SJCRH30 (cell line): ENCODE measurements at regions not wholly inside any gene's neighbourhood (a gene's known extent, or its start where the extent isn't known, plus 50 kb on each side); places are given as distances from the start of the nearest gene placed in this dataset.

Experiments used
- DNase-seq, 2 experiments: peaks; one replicate each; pipeline ENCODE4 v3.0.0-alpha.2; 2015 to 2020
- H3K27ac ChIP-seq: fragments of 250-450 bp; sonication (Bioruptor Pico); 2 replicates; pipeline ENCODE4 v1.5.1; 2020; ENCODE audit warnings: mild to moderate bottlenecking, moderate library complexity
- H3K27me3 ChIP-seq: fragments of 250-450 bp; sonication (Bioruptor Pico); 2 replicates; pipeline ENCODE4 v1.5.1; 2020; ENCODE audit warnings: mild to moderate bottlenecking, moderate library complexity
- H3K36me3 ChIP-seq: fragments of 250-450 bp; sonication (Bioruptor Pico); 2 replicates; pipeline ENCODE4 v1.5.1; 2020; ENCODE audit warnings: mild to moderate bottlenecking, moderate library complexity
- H3K4me1 ChIP-seq: fragments of 250-450 bp; sonication (Bioruptor Pico); 2 replicates; pipeline ENCODE4 v1.5.1; 2020; ENCODE audit warnings: mild to moderate bottlenecking, moderate library complexity
- H3K4me3 ChIP-seq: fragments of 250-450 bp; sonication (Bioruptor Pico); 2 replicates; pipeline ENCODE4 v1.5.1; 2020; ENCODE audit warnings: mild to moderate bottlenecking, moderate library complexity
- H3K9me3 ChIP-seq: fragments of 250-450 bp; sonication (Bioruptor Pico); replicated peaks from 2 replicates; pipeline ENCODE4 v1.5.1; 2020; ENCODE audit warnings: mild to moderate bottlenecking, moderate library complexity

DNA sequence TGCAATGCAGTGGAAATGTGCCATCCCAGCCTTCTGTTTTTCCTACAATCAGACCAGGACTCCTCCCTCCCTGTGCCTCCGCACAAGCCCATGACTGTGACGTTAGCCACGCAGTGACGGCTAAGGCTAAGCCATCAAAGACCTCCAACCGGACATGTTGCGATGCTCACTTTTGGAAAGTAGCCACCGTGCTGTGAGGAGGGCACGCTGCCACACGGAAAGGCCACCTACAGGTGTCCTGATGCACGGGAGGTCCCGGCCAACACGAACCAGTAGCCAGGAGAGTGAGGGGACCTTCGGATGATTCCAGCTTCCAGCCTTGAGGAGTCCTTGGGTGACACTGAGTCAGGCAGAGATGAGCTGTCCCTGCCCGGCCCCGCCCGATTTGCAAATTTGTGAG lies 53.9 kb downstream of the FOXL1 start:
- Histone ChIP-seq H3K27me3 (no peaks in the 10 kb centered on the region), H3K27ac (no peak overlapping the region), H3K9me3 (no peaks in the 10 kb centered on the region), H3K4me1 (peaks cover 16% of the 10 kb centered on the region), H3K4me3 (no peak overlapping the region), H3K36me3 (no peaks in the 10 kb centered on the region)
- DNase-seq, result no peak

DNA sequence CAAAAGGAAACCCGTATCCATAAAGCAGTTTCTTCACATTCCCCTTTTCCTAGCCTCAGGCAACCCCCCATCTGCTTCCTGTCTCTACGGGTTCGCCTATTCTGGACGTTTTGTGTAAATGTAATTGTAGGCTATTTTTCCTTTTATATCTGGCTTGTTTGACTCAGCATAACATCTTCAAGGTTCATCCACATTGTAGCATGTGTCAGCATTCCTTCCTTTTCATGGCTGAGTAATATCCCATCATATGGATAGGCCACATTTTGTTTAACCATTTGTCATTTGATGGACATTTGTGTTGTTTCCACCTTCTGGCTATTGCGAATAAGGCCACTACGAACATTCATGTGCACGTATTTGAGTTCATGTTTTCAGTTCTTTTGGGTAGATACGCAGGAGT lies 54.6 kb downstream of the FOXL1 start:
- peaks cover 22% of the 10 kb centered on the region for H3K4me1 ChIP-seq
- no peak overlapping the region for H3K27ac ChIP-seq
- no peaks in the 10 kb centered on the region for H3K27me3 ChIP-seq
- no peaks in the 10 kb centered on the region for H3K36me3 ChIP-seq
- no peak overlapping the region for H3K4me3 ChIP-seq
- no peak for DNase-seq
- no peaks in the 10 kb centered on the region for H3K9me3 ChIP-seq

DNA sequence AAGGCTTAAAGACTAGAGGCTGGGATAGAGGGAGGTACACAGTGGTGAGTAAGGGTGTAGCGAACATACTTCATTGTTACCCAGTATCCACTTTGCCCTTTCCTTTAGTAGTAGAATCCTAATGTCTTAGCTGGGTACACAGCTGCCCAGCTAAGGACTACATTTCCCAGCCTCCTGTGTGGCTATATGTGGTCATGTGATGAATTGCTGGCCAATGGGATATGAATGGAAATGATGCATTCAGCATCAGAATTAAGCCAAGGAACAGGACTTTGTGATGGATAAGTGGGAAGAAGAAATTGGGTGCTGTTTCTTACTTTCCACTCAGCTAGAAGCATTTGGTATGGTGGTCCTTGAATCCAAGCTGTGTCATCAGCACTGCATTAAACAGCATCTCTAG lies 55.9 kb downstream of the FOXL1 start:
- peak; percentile 17 to 51 for DNase-seq
- H3K27me3 ChIP-seq, result no peaks in the 10 kb centered on the region
- peaks cover 24% of the 10 kb centered on the region for H3K4me1 ChIP-seq
- no peak overlapping the region for H3K4me3 ChIP-seq
- no peaks in the 10 kb centered on the region for H3K36me3 ChIP-seq
- H3K9me3 ChIP-seq, result no peaks in the 10 kb centered on the region
- no peak overlapping the region; the same call in 1 of the 2 replicates for H3K27ac ChIP-seq

GRCh38 chr16:86635176-86635876 lies 57.0 kb downstream of the FOXL1 start:
- Histone ChIP-seq H3K27ac (peak overlapping the region; percentile 20; the same call in 1 of the 2 replicates), H3K9me3 (no peaks in the 10 kb centered on the region), H3K4me3 (peak overlapping the region; percentile 17), H3K36me3 (no peaks in the 10 kb centered on the region), H3K27me3 (no peaks in the 10 kb centered on the region), H3K4me1 (peaks cover 24% of the 10 kb centered on the region)
- peak; percentile 67 to 75 for DNase-seq

DNA sequence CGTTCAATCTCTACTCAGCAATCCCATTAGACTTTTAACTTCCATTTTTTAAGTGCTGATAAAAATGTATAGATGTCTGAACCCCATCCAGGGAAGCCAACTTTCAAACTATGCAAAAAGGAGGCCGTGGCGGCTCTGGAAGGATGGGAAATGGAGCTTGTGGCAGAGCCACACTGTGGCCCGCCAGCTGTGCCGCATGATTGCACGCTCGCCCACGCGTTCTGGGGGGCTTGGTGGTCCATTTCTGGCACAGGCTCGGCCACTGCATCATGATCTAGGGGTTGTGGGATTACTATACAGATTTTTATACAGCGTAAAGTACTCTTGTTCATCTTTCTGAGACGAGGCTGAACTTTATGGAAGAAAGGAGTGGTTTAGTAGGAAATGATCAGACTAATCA lies 57.6 kb downstream of the FOXL1 start:
- DNase-seq, result no peak
- no peak overlapping the region for H3K27ac ChIP-seq
- H3K36me3 ChIP-seq, result no peaks in the 10 kb centered on the region
- peaks cover 24% of the 10 kb centered on the region for H3K4me1 ChIP-seq
- H3K27me3 ChIP-seq, result no peaks in the 10 kb centered on the region
- H3K9me3 ChIP-seq, result no peaks in the 10 kb centered on the region
- no peak overlapping the region for H3K4me3 ChIP-seq

GRCh38 chr16:86637744-86638143 lies 59.4 kb downstream of the FOXL1 start:
- peak; percentile 6 to 7 for DNase-seq
- Histone ChIP-seq H3K4me3 (no peak overlapping the region), H3K4me1 (peaks cover 24% of the 10 kb centered on the region), H3K27ac (no peak overlapping the region), H3K9me3 (no peaks in the 10 kb centered on the region), H3K36me3 (no peaks in the 10 kb centered on the region), H3K27me3 (no peaks in the 10 kb centered on the region)

DNA sequence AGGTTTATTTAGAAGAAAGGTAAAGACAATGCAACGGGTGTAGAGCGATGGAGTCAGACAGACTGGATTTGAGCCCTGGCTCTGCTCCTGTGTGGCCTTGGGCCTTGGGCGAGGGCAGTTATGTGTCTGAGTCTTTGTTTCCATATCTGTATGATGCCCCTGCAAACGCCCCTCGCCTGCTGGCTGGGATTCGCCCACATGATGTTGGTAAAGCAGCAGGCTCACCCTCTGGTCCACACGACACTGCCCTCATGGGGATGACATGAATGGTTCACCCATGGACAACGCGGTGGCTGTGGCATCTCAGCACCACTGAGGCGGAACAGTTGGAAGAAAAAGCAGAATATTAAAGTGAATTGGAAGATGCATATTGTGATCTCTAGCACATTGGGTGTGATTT lies 60.3 kb downstream of the FOXL1 start:
- no peaks in the 10 kb centered on the region for H3K9me3 ChIP-seq
- no peak for DNase-seq
- H3K4me1 ChIP-seq, result peaks cover 24% of the 10 kb centered on the region
- no peaks in the 10 kb centered on the region for H3K27me3 ChIP-seq
- no peaks in the 10 kb centered on the region for H3K36me3 ChIP-seq
- no peak overlapping the region for H3K4me3 ChIP-seq
- no peak overlapping the region for H3K27ac ChIP-seq

- peaks cover 24% of the 10 kb centered on the region for H3K4me1 ChIP-seq
- no peaks in the 10 kb centered on the region for H3K36me3 ChIP-seq
- no peaks in the 10 kb centered on the region for H3K9me3 ChIP-seq
- no peaks in the 10 kb centered on the region for H3K27me3 ChIP-seq
- DNase-seq, result no peak
- no peak overlapping the region for H3K27ac ChIP-seq
- H3K4me3 ChIP-seq, result no peak overlapping the region
Observed at GRCh38 chr16:86639354-86639753, 61.0 kb downstream of the FOXL1 start.

GRCh38 chr16:86640265-86640843 lies 62.0 kb downstream of the FOXL1 start:
- H3K9me3 ChIP-seq, result no peaks in the 10 kb centered on the region
- no peaks in the 10 kb centered on the region for H3K36me3 ChIP-seq
- peaks cover 14% of the 10 kb centered on the region for H3K4me1 ChIP-seq
- H3K4me3 ChIP-seq, result no peak overlapping the region
- no peak for DNase-seq
- no peak overlapping the region for H3K27ac ChIP-seq
- H3K27me3 ChIP-seq, result no peaks in the 10 kb centered on the region

- H3K36me3 ChIP-seq, result no peaks in the 10 kb centered on the region
- peaks cover 8% of the 10 kb centered on the region; the same call in 1 of the 2 replicates for H3K4me1 ChIP-seq
- no peak for DNase-seq
- H3K27ac ChIP-seq, result no peak overlapping the region
- H3K9me3 ChIP-seq, result no peaks in the 10 kb centered on the region
- no peak overlapping the region for H3K4me3 ChIP-seq
- no peaks in the 10 kb centered on the region for H3K27me3 ChIP-seq
Observed at GRCh38 chr16:86642087-86642486, 63.7 kb downstream of the FOXL1 start.

DNA sequence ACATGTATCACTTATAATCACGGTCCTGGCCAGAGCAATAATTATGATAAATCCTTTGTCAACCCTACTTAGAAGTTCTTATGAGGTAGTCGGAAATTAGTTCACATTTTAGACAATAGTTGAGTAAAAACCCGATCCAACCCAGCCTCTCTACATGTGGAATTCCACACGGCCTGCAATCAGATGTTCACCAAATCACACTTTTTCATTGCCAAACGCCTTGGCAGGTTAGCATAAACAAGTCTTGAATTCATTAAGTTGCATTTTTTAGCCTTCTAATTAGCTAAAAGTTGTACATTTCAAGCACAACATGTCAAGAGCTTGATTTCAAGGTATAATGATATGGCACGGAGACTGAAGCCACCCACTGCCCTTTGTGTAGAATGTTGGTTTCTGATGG lies 65.3 kb downstream of the FOXL1 start:
- DNase-seq, result no peak
- H3K4me3 ChIP-seq, result no peak overlapping the region

DNA sequence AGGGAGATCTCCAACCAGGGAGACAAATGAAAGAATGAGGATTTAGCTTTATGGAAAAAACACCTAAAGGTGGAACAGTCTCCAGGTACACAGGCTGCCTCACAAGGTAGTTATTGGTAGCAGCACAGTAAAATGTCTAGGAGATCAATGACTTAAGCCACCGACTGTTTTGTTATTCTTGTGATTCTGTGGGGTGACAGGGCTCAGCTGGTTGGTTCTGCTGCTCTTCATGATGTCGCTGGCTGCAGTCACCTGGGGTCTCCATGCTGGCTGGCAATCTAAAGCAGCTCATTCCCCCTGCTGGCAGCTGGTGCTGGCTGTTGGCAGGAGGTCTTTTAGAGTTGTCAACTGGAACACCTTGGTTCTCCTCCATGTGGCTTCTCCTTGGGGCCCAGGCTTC lies 69.2 kb downstream of the FOXL1 start:
- Histone ChIP-seq H3K9me3 (no peaks in the 10 kb centered on the region), H3K36me3 (no peaks in the 10 kb centered on the region), H3K4me1 (no peaks in the 10 kb centered on the region), H3K4me3 (no peak overlapping the region), H3K27me3 (no peaks in the 10 kb centered on the region), H3K27ac (no peak overlapping the region)
- no peak for DNase-seq

More for the DNA sequence above, 65.3 kb downstream of the FOXL1 start:
- Histone ChIP-seq H3K27me3 (no peaks in the 10 kb centered on the region), H3K4me1 (no peaks in the 10 kb centered on the region), H3K27ac (no peak overlapping the region), H3K9me3 (no peaks in the 10 kb centered on the region), H3K36me3 (no peaks in the 10 kb centered on the region)

GRCh38 chr16:86649875-86650274 lies 71.5 kb downstream of the FOXL1 start:
- no peak overlapping the region for H3K4me3 ChIP-seq
- DNase-seq, result no peak
- H3K36me3 ChIP-seq, result no peaks in the 10 kb centered on the region
- no peak overlapping the region for H3K27ac ChIP-seq
- H3K27me3 ChIP-seq, result no peaks in the 10 kb centered on the region
- H3K4me1 ChIP-seq, result no peaks in the 10 kb centered on the region
- no peaks in the 10 kb centered on the region for H3K9me3 ChIP-seq

- Histone ChIP-seq H3K27me3 (no peaks in the 10 kb centered on the region), H3K9me3 (no peaks in the 10 kb centered on the region), H3K4me3 (no peak overlapping the region), H3K27ac (no peak overlapping the region), H3K4me1 (no peaks in the 10 kb centered on the region), H3K36me3 (no peaks in the 10 kb centered on the region)
- no peak for DNase-seq
Observed at GRCh38 chr16:86651013-86651627, 72.8 kb downstream of the FOXL1 start.

DNA sequence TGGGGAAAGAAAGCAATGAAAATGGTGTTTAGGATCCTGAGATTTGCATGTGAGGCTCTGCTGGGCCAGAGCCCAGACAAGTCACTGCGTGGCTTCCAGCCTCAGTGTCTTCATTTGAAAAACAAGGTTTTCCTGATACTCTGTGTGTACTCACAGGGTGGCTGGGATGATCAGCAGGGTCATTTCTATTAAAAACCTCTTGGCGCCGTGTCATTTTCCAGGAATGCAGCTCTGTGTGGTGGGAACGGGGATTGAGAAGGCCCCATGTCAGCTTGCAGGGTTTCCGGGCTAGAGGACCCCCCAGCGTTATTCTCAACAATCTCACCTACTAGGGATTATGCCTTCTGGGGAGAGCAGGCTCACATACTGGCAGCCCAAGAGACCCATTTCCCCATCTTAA lies 73.5 kb downstream of the FOXL1 start:
- no peaks in the 10 kb centered on the region for H3K36me3 ChIP-seq
- H3K4me1 ChIP-seq, result no peaks in the 10 kb centered on the region
- no peak overlapping the region for H3K27ac ChIP-seq
- H3K4me3 ChIP-seq, result no peak overlapping the region
- no peaks in the 10 kb centered on the region for H3K27me3 ChIP-seq
- no peak for DNase-seq
- no peaks in the 10 kb centered on the region for H3K9me3 ChIP-seq
